Spleen (tissue), 11 donors: ENCODE measurements at regions not wholly inside any gene's neighbourhood (a gene's known extent, or its start where the extent isn't known, plus 50 kb on each side); places are given as distances from the start of the nearest gene placed in this dataset.

Source experiments
- DNase-seq: peaks from one replicate; pipeline ENCODE4 v3.0.0-alpha.2; 2020
- H3K27ac ChIP-seq, 8 donors: fragments of 200-600 bp; sonication (generic) in 7 of 8; 1 replicate in 4 of 8; 2 replicates in 4 of 8; pipeline versions ENCODE4 v1.5.0 to v1.8.0; 2016 to 2021; ENCODE audit warnings: inconsistent platforms in 4 of 8, mild to moderate bottlenecking in 4 of 8, moderate library complexity in 1 of 8
- H3K27me3 ChIP-seq, 7 donors: fragments of 200-600 bp; sonication (generic) in 6 of 7; replicated peaks in 1 of 7; 1 replicate in 4 of 7; 2 replicates in 3 of 7; pipeline versions ENCODE4 v1.5.0 to v1.8.0; 2016 to 2021; ENCODE audit warnings: inconsistent platforms in 3 of 7, mild to moderate bottlenecking in 1 of 7
- H3K36me3 ChIP-seq, 6 donors: fragments of 200-600 bp; sonication (generic) in 5 of 6; 1 replicate in 4 of 6; 2 replicates in 2 of 6; pipeline versions ENCODE4 v1.5.0 to v1.8.0; 2016 to 2021; ENCODE audit warnings: inconsistent platforms in 2 of 6
- H3K4me1 ChIP-seq, 6 donors: fragments of 200-600 bp; sonication (generic) in 5 of 6; 1 replicate in 3 of 6; 2 replicates in 3 of 6; pipeline versions ENCODE4 v1.5.0 to v1.8.0; 2016 to 2021; ENCODE audit warnings: inconsistent platforms in 3 of 6
- H3K4me3 ChIP-seq, 8 donors: fragments of 200-600 bp; sonication (generic) in 7 of 8; 1 replicate in 4 of 8; 2 replicates in 4 of 8; pipeline versions ENCODE4 v1.5.0 to v1.8.0; 2016 to 2021; ENCODE audit warnings: inconsistent platforms in 4 of 8, mild to moderate bottlenecking in 4 of 8, moderate library complexity in 2 of 8
- H3K9me3 ChIP-seq, 8 donors: fragments of 200-600 bp; sonication (generic) in 7 of 8; 1 replicate in 4 of 8; 2 replicates in 4 of 8; pipeline versions ENCODE4 v1.5.0 to v1.8.0; 2016 to 2021; ENCODE audit warnings: inconsistent platforms in 4 of 8
- CTCF ChIP-seq, 11 experiments: fragments of 200-600 bp in 7 of 11; fragments of 450-650 bp in 4 of 11; sonication (generic) in 4 of 11; IDR thresholded peaks in 8 of 11; conservative IDR thresholded peaks in 3 of 11; 1 replicate in 7 of 11; 2 replicates in 4 of 11; pipeline versions ENCODE4 v1.4.0 to v1.8.0; 2016 to 2021; ENCODE audit warnings: antibody characterized with exemption in 11 of 11, inconsistent platforms in 4 of 11, mild to moderate bottlenecking in 1 of 11
- POLR2A ChIP-seq, 3 donors: fragments of 450-650 bp; IDR thresholded peaks; one replicate each; pipeline ENCODE4 v1.5.1; 2017; ENCODE audit warnings: antibody characterized with exemption in 3 of 3, mild to moderate bottlenecking in 1 of 3
- POLR2AphosphoS5 ChIP-seq, 3 donors: sonication (generic); formaldehyde crosslinking; IDR thresholded peaks; one replicate each; pipeline ENCODE4 v1.5.1; 2017; ENCODE audit warnings: antibody characterized with exemption in 3 of 3
- WGBS, 5 donors: extraction: QIAGEN DNeasy Blood & Tissue Kit in 3 of 5; methylation state at CpG; one replicate each; pipeline versions ENCODE4 v1.1.5 to v1.1.7; 2013 to 2018; 5-methylcytosine and 5-hydroxymethylcytosine counted together
- intact Hi-C: fragments of 100-400 bp; cut with DNase I; formaldehyde crosslinking; loops from one replicate; pipeline ENCODE4 v1.15.0; 2023; ENCODE audit warnings: low total_unique reads
- donor health status: healthy with polysubstance abuse.
- donor health status: DM: no; HTN: no; CAD: no; lungs with moderate emphysema.
- donor health status: DM: no; HTN: no; CAD: no.
- donor health status: Bipolar disorder and iron deficiency.
- donor health status: healthy.
- donor health status: DM: no; HTN: no; CAD: no.
- donor health status: DM: yes; HTN: yes; CAD: no.

GRCh38 chr11:101686514-101686913, 102.7 kb upstream of the TRPC6 start:
- Histone ChIP-seq H3K27ac (no peak overlapping the region), H3K27me3 (no peaks in the 10 kb centered on the region), H3K4me1 (no peaks in the 10 kb centered on the region), H3K9me3 (peaks cover 0 to 18% (median 7%) of the 10 kb centered on the region in 8 donors), H3K4me3 (no peak overlapping the region), H3K36me3 (no peaks in the 10 kb centered on the region)
- 19 to 59% (median 26%) methylated on average over 2 of the region's 2 CpGs for WGBS, 5 donors
- no peak for TF ChIP-seq POLR2AphosphoS5 (IDR thresholded peaks at IDR 0.05)
- no peak for TF ChIP-seq CTCF (IDR thresholded peaks at IDR 0.05 in 8 of 11, conservative IDR thresholded peaks at IDR 0.05 in 3 of 11)
- TF ChIP-seq POLR2A (IDR thresholded peaks at IDR 0.05): no peak
- DNase-seq: no peak
- intact Hi-C loops: no loop called here

GRCh38 chr11:101668236-101668635, 84.4 kb upstream of the TRPC6 start:
- Histone ChIP-seq H3K4me1 (no peaks in the 10 kb centered on the region), H3K4me3 (no peak overlapping the region), H3K27me3 (no peaks in the 10 kb centered on the region), H3K9me3 (peaks cover 0 to 6% (median 0%) of the 10 kb centered on the region in 8 donors), H3K36me3 (no peaks in the 10 kb centered on the region), H3K27ac (no peak overlapping the region)
- no peak for DNase-seq
- 75 to 81% (median 80%) methylated on average over 2 of the region's 2 CpGs for WGBS, 5 donors
- TF ChIP-seq POLR2A (IDR thresholded peaks at IDR 0.05) (no peak), POLR2AphosphoS5 (IDR thresholded peaks at IDR 0.05) (no peak), CTCF (IDR thresholded peaks at IDR 0.05 in 8 of 11, conservative IDR thresholded peaks at IDR 0.05 in 3 of 11) (no peak)
- intact Hi-C loops: no loop called here

- no peak for DNase-seq
- TF ChIP-seq CTCF (IDR thresholded peaks at IDR 0.05 in 8 of 11, conservative IDR thresholded peaks at IDR 0.05 in 3 of 11): no peak
- no peak for TF ChIP-seq POLR2A (IDR thresholded peaks at IDR 0.05)
- no peak for TF ChIP-seq POLR2AphosphoS5 (IDR thresholded peaks at IDR 0.05)
- Histone ChIP-seq H3K27ac (no peak overlapping the region), H3K36me3 (no peaks in the 10 kb centered on the region), H3K4me3 (no peak overlapping the region), H3K4me1 (no peaks in the 10 kb centered on the region), H3K9me3 (peaks cover 0 to 16% (median 8%) of the 10 kb centered on the region in 8 donors), H3K27me3 (no peaks in the 10 kb centered on the region)
- 70 to 83% (median 78%) methylated on average over 3 of the region's 3 CpGs for WGBS, 5 donors
- intact Hi-C loops: no loop called here
Observed at GRCh38 chr11:101666916-101667315, 83.1 kb upstream of the TRPC6 start.

- H3K4me3 ChIP-seq: no peak overlapping the region
- no peaks in the 10 kb centered on the region for H3K27me3 ChIP-seq
- no peak overlapping the region for H3K27ac ChIP-seq
- no peaks in the 10 kb centered on the region for H3K4me1 ChIP-seq
- H3K36me3 ChIP-seq: no peaks in the 10 kb centered on the region
- no peak for TF ChIP-seq POLR2A (IDR thresholded peaks at IDR 0.05)
- TF ChIP-seq CTCF (IDR thresholded peaks at IDR 0.05 in 8 of 11, conservative IDR thresholded peaks at IDR 0.05 in 3 of 11): no peak
- TF ChIP-seq POLR2AphosphoS5 (IDR thresholded peaks at IDR 0.05): no peak
- 3 to 100% (median 93%) methylated on average over 1 of the region's 1 CpG for WGBS, 5 donors
- intact Hi-C loops: no loop called here
- peaks cover 0 to 36% (median 19%) of the 10 kb centered on the region in 8 donors for H3K9me3 ChIP-seq
- DNase-seq: no peak
Observed at GRCh38 chr11:101661559-101661958, 77.8 kb upstream of the TRPC6 start.
